Upper lobe of left lung (tissue), 4 donors: ENCODE measurements at regions not wholly inside any gene's neighbourhood (a gene's known extent, or its start where the extent isn't known, plus 50 kb on each side); places are given as distances from the start of the nearest gene placed in this dataset.

Experiments
- CTCF ChIP-seq, 6 experiments: fragments of 450-650 bp in 4 of 6; fragments of 200-600 bp in 2 of 6; sonication (generic) in 2 of 6; IDR thresholded peaks; one replicate each; pipeline ENCODE4 v1.5.1; 2016 to 2019; ENCODE audit warnings: antibody characterized with exemption in 6 of 6
- EP300 ChIP-seq, 4 donors: sonication (generic); formaldehyde crosslinking; IDR thresholded peaks; one replicate each; pipeline ENCODE4 v1.5.1; 2017; ENCODE audit warnings: antibody characterized with exemption in 4 of 4, control low read depth in 2 of 4
- POLR2A ChIP-seq, 4 donors: fragments of 450-650 bp; IDR thresholded peaks; one replicate each; pipeline ENCODE4 v1.5.1; 2016 to 2017; ENCODE audit warnings: antibody characterized with exemption in 4 of 4, mild to moderate bottlenecking in 2 of 4

GRCh38 chr13:34587576-34587975 is 354.5 kb upstream of the NBEA start:
- TF ChIP-seq CTCF (IDR thresholded peaks at IDR 0.05) (no peak), POLR2A (IDR thresholded peaks at IDR 0.05) (no peak), EP300 (IDR thresholded peaks at IDR 0.05) (no peak)
